Fibroblast of skin of right quadriceps (primary cell): ENCODE measurements at regions not wholly inside any gene's neighbourhood (a gene's known extent, or its start where the extent isn't known, plus 50 kb on each side); places are given as distances from the start of the nearest gene placed in this dataset.

ENCODE experiments used
- DNase-seq: peaks from one replicate; pipeline ENCODE4 v3.0.0-alpha.2; 2013

- DNase-seq = no peak
These were observed 128.2 kb downstream of the CPEB2 start for GRCh38 chr4:15130441-15130840.

DNA sequence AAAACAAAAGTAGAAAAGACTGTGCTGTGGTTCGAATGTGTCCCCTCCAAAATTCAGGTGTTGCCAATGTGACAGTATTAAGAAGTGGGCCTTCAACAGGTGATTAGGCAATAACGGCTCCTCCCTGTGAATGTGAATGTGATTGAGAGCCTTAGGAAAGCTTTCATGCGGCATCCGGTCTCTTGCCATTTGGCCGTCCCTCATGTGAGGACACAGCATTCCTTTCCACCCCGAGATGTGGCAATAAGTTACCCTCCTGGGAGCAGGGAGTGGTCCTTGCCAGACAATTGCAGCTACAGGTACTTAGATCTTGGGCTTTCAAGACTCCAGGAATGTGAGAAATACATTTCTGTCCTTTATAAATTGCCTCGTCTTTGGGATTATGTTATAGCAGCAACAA lies 129.3 kb downstream of the CPEB2 start:
- DNase-seq = no peak

- peak; percentile 42 for DNase-seq
These were observed 130.5 kb downstream of the CPEB2 start for GRCh38 chr4:15132739-15133138.

- no peak for DNase-seq
These were observed 137.3 kb downstream of the CPEB2 start for GRCh38 chr4:15139599-15139998.

- no peak for DNase-seq
These were observed 139.9 kb downstream of the CPEB2 start for GRCh38 chr4:15142201-15142600.

DNA sequence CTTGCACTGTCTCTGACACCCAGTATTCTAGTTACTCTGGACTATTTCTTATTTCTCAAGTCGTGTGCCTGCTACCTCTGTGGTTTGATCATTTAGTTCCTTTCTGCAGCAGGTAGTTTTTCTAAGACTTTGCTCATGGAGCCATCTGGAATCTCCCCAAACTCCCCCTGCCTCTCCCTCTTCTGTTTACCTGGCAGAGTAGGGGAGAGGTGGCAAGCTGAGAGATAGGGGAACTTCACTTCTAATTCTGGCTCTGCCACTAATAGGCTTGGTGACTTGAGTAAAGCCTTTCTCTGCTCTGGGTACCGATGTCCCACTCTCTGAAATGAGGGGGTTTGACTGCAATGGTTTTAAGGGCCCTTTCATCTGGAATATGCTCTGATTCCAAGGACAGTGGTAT lies 141.3 kb downstream of the CPEB2 start:
- no peak for DNase-seq

DNA sequence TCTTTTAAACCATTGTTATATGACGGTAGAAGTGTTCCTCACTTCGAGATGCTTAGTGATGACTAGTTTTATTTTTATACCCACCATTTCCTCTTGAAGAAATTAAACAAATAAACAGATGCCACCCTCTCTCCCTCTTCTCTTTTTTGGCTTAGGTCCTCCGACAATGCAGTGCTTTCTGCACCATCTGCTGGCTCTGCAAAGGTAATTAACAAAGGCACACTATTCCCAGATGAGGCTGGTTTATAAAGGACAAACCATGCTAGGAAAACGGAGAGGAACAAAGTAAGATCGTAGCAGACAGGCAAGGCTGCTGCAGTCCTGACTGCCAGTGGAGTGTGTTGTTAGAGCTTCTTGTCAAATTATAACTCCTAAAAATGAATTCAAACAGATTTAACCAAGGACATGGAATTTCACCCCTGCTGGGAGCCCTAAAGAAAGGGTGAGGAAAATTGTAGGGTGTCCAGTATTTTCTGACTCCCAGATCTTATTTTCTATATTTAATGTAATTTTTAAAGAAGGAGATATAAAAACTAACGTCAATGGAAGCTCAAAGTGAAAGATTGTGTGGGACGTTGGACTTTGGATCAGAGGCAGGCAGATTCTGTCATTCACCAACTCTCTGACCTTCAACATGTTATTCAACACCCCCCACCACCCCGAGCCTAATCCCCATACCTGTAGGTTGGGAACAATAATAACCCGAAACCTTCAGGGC lies 142.1 kb downstream of the CPEB2 start:
- no peak for DNase-seq

- DNase-seq = no peak
These were observed 142.7 kb downstream of the CPEB2 start for GRCh38 chr4:15144967-15145295.

DNA sequence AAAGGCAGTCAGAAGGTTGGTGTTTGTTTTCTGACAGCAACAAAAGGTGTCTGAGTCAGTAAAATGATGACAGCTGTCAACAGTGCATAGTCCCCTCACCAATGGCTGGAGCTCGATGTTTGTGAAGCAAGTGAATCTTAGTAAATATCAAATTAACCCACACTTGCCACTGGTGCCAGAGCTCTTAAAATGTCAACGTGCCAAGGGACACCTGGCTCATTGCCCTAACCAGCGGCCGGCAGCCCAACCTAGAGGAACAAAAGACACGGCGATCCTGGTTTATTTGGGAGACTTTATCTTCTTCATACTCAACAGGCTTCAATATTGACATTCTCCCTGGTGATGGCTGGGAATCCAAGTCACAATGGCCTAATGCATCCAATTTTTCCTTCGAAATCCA lies 143.4 kb downstream of the CPEB2 start:
- no peak for DNase-seq

DNA sequence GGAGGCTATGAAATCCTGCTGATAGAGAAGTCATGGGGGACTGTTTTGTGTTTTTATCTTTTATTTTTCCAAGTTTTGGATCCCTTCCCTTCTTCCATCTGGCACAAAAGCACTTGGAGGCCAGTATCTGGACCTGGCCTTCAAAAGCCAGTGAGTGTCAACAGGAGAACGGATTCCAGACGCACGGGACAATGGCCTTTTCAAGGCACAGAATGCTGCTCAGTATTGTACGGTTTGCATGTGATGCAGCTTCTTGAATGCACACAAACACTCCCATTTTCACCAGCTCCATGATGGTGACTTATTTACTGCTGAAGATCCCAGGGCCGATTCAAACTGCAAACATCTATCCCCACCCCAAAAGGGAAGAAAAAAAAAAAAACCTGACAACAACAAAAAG lies 145.4 kb downstream of the CPEB2 start:
- DNase-seq = no peak

- peak; percentile 23 for DNase-seq
These were observed 145.9 kb downstream of the CPEB2 start for GRCh38 chr4:15148199-15148598.

GRCh38 chr4:15148691-15149090 lies 146.4 kb downstream of the CPEB2 start:
- no peak for DNase-seq

DNA sequence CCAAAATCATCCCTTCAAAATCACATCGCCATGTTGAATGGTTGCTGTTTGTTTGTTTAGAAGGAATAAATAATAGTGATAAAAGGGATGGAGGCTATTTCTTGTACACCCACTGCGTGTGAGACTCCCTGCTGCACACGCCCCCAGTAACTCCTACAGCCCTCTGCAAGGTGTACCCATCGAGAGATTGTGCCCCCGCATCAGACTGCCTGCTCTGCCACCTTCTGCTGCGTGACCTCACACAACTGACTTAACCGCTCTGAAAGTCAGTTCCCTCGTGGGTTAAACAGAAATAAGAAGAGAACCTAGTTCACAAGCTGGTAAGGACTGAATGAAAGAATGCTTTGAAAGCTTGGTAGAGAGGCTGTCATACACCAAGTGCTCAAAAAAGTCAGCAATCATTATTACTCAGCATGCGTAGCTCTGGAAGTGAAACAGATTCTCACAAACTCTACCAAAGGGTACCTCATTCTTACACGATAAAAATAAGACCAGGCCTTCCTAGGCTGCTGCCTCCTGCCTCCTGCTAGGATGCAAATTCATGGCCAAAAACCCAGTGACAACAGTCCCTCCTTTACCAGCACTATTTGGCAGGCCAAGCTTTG lies 147.1 kb downstream of the CPEB2 start:
- DNase-seq = no peak

- DNase-seq = peak; percentile 78
These were observed 147.7 kb downstream of the CPEB2 start for GRCh38 chr4:15149839-15150592.

DNA sequence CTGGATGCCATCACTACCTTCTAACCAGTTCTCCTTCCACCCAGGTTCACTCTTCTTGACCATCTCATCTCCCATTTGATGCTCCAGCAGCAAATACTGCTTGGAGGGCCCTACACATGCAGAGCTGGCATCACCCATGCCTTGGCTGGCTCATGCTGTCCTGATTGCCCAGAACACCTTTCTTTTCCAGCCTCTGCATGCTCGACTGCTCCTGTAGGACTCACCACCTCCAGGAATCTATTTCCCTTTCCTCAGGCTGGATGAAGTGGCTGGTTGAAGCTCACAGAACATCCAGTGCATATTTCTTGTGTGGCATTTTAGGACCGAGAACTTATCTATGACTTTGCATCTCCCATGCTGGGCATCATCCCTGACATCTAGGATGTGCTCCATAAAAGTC lies 148.3 kb downstream of the CPEB2 start:
- DNase-seq = no peak

DNA sequence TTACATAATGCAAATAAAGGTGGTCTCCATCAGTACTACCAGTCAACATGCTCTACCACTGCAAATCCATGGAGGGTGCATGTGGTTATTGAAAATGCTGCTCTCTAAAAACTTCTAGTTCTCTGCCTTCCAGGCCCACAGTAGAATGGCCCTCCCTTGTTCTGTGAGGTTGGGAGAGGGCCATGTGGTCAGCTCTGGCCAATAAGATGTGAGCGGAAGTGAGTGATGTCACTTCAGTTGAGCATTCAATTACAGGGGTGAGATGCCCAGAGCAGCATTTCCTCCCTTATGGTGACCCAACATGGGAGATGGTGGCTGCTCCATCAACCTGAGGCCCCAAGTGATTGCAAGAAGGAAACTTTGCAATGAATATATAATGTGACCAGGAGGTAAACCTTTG lies 148.8 kb downstream of the CPEB2 start:
- DNase-seq = no peak

GRCh38 chr4:15153662-15154061 lies 151.4 kb downstream of the CPEB2 start:
- DNase-seq = no peak

DNA sequence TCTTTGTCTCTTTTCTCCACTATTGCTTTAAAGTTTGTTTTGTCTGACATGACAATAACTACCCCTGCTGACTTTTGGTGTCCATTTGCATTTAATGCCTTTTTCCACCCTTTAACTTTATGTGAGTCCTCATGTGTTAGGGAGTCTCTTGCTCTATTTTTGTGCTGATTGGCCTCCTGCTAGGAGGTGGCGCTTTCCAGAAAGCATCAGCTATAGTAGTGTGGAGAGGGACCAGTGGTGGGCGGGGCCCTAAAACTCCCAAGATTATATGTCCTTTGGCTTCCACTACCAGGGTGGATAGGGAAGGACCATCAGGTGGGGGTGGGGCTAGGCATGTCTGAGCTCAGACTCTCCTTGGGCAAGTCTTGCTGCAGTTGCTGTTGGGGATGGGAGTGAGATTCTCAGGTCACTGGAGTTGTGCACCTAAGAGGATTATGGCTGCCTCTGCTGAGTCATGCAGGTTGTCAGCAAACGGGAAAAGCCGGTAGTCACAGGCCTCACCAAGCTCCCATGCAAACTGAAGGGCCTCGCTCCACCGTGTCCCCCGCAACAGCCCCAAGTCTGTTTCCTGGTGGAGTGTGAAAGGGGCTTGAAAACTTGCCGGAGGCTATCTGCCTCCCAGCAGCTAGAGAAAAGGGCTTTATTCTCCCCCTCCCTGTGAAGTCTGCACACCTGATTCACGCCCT lies 156.3 kb downstream of the CPEB2 start:
- no peak for DNase-seq

DNA sequence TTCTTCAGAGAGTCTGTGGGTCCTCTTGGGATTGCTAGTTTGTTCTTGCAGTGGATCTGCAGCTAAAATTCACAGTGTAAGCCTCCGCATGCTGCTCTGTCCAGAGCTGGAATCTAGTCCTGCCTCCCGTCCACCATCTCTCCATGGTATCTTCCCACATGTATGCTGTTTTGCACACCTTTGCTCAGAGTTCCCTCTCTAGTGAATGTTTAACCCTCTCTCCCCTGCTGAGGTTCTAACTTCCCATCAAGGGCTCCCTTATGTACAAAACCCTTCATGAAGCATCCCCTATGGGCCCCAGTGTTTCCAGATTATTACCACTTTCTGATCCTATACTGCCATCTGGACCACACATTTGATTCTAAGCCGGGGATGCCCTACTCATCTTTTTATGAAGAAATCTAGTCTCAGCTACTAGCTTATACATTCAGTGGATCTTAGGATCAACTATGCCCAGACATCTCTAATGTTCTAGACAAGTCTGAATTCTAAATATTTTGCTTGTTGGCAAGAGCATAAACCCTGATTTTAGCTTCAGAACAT lies 157.3 kb downstream of the CPEB2 start:
- no peak for DNase-seq

- DNase-seq = no peak
These were observed 159.2 kb downstream of the CPEB2 start for GRCh38 chr4:15161439-15161838.

GRCh38 chr4:15162046-15162445 lies 159.8 kb downstream of the CPEB2 start:
- DNase-seq = no peak

DNA sequence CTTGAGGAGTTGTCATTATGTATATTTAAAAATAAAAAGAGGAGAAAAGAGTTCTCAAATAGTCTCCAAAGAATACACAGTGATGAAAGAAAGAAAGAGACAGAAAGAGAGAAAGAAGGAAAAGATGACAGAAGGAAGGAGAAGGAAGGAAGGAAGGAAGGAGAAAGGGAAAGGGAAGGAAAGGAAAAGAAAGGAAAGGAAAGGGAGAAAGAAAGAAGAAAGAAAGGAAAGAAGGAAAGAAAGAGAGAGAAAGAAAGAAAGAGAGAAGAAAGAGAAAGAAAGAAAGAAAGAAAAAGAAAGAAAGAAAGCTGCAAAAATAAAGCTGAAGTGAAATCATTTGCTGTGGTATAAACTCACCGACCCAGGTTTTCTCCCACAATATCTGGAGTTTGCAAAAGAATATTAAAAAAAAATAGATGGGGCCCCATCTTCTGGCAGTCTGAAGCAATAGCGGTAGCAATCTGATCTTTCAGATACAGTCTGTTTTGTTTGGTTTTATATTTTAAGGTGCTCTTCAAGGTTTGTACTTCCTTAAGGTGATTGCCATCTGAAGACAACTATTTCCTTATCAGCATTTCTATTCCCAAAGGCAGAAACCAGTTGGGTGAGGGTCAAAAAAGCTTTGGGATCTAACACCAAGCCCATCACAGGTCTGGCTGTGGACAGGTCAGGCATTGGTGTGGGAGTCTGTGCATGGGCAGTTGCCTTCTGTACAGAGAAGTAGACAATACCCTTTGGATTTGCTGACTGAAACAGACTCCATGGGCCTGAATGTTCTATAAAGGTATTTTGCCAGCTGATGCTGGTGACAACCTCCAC lies 160.4 kb downstream of the CPEB2 start:
- DNase-seq = peak; percentile 22

- no peak for DNase-seq
These were observed 161.0 kb downstream of the CPEB2 start for GRCh38 chr4:15163284-15163645.
